ENCODE measurements at regions not wholly inside any gene's neighbourhood (a gene's known extent, or its start where the extent isn't known, plus 50 kb on each side); places are given as distances from the start of the nearest gene placed in this dataset.

DNA sequence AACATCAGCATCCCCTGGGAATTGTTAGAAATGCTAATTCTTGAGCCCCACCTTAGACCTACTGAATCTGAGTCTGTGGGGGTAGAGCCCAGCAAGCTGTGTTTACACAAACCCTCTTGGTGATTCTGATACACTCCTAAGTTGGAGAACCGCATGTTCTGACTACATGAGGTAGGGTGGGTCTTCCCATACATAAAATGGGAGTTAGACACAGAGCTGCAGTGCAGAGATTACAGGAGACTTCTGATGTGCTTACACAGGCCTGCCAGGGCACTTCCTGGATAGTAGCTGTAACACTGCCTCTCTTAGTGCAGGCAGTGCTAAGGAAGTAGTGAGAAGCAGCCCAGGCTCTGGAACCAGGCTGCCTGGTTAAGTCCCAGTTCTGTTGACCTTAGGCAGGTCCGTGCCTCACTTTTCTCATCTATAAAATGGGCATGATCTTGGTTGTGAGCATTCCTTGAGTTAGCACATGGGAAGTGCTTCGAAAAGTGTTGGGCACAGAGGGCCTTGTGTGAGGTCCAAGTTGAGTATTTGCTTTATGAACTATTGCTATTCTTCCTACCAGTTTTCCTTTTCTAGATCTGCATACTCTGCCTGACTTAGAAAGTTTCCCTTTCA, 67.3 kb downstream of the GLI2 start:
- no peak for DNase-seq (ENCODE audit: low read depth)
- TF ChIP-seq, protein P1, sequence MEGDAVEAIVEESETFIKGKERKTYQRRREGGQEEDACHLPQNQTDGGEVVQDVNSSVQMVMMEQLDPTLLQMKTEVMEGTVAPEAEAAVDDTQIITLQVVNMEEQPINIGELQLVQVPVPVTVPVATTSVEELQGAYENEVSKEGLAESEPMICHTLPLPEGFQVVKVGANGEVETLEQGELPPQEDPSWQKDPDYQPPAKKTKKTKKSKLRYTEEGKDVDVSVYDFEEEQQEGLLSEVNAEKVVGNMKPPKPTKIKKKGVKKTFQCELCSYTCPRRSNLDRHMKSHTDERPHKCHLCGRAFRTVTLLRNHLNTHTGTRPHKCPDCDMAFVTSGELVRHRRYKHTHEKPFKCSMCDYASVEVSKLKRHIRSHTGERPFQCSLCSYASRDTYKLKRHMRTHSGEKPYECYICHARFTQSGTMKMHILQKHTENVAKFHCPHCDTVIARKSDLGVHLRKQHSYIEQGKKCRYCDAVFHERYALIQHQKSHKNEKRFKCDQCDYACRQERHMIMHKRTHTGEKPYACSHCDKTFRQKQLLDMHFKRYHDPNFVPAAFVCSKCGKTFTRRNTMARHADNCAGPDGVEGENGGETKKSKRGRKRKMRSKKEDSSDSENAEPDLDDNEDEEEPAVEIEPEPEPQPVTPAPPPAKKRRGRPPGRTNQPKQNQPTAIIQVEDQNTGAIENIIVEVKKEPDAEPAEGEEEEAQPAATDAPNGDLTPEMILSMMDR (conservative IDR thresholded peaks at IDR 0.05; ENCODE audit: low read depth, low read length): no peak
- no peak overlapping the region for H3K4me3 ChIP-seq (ENCODE audit: low read depth, low read length)

DNA sequence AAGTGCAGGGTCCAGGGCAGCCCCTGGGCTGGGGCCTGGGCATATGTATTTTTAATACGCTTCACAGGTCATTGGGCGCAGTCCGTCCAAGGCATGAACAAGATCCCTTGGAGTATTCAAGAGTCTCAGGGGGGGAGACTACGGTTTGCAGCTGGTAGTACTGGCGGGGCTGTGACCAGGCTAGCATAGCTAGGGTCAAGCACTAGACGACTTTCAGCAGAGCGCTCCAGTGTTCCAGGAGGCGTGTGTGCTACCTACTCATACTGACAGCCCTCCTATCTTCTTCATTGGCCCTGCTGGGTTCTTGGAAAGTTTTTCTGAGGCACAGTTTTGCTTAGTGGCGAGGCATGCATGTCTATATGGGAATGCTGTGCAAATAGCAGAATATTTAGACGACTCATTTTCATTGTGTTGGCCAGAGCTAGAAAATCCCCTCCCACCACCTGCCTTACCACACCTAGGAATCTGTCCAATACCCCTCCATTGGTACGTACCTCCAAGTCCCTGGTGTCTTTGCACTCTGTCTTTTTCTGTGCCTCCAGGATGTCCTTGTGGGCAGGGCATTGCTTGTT, 68.2 kb downstream of the GLI2 start:
- TF ChIP-seq, protein P1 (conservative IDR thresholded peaks at IDR 0.05; ENCODE audit: low read depth, low read length): no peak
- DNase-seq (ENCODE audit: low read depth): no peak
- no peak overlapping the region for H3K4me3 ChIP-seq (ENCODE audit: low read depth, low read length)

DNA sequence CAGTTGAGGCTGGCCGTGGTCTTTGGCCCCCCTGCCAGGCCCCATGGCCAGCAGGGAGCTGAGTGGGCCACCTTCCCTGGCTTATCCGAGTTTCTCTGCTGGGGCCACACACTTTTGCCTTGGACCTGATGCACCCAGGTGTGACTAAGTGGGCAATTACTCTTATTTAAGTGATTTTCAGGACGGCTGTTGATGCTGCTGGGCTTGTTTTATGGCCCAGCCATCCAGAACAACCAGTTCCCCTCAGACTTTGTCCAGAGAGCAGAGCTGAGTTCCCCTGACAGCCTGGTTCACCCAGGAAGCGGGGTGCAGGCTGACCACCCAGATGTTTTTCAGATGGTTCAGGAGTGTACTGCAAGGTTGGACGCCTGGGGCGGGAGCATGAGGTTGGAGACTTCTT, 68.8 kb downstream of the GLI2 start:
- no peak overlapping the region for H3K4me3 ChIP-seq (ENCODE audit: low read depth, low read length)
- TF ChIP-seq, protein P1 (conservative IDR thresholded peaks at IDR 0.05; ENCODE audit: low read depth, low read length): no peak
- DNase-seq (ENCODE audit: low read depth): no peak

DNA sequence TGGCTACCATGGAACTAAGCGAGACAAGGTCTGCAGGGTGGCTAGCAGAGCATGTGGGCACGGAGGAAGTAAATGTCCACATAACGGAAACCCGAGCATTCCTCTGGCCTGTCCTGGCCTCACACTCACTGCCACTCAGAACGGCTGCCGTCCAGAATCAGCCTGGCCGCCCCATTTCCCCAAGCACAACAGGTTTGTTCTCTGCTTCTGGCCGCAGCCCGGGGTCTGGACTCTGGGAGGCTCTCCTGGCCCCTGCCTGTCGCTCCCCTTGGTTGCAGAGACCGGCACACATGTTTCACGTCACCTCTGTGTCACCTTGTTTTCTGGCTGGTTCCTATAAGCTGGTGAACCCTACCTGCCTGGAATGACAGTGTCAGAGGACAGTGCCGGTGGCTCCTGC, 69.3 kb downstream of the GLI2 start:
- TF ChIP-seq, protein P1 (conservative IDR thresholded peaks at IDR 0.05; ENCODE audit: low read depth, low read length): no peak
- no peak overlapping the region for H3K4me3 ChIP-seq (ENCODE audit: low read depth, low read length)
- DNase-seq (ENCODE audit: low read depth): no peak

DNA sequence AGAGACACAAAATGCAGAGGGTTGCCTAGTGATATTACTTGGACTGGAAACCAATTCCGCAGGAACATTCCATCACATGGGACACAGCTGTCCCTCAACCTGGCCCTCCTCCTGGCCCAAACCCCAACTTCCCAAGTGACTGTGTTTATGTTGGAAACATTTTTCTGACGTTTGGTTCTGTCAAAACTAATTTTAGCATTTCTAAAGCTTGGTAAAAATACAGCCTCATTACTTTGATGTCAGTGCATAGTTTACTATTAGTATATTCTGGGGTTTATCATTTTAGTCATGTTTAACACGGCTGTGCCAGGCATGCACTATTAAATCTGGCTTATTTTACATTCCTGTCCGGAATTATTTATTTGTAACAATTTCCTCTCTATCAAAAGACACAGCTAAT, 69.9 kb downstream of the GLI2 start:
- no peak overlapping the region for H3K4me3 ChIP-seq (ENCODE audit: low read depth, low read length)
- DNase-seq (ENCODE audit: low read depth): no peak
- TF ChIP-seq, protein P1 (conservative IDR thresholded peaks at IDR 0.05; ENCODE audit: low read depth, low read length): no peak

DNA sequence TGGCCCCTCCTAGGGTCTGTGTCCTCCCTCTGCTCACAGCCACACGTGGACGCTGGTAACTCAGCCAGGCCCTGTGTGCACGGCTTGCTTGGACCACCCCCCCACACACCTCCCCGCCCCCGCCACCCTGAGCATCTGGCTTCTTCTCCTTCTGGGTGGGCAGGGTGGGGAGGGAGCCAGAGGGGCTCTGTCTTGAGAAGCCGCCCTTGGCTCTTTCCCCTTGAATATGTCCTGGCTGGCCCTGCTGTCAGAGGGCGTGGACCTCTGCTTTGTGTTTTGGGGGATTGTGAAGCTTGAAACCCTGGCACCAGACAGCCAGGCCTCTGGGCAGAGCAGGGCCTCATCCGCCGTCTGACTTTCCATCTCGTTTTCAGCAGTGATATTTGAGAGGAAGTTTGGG, 72.1 kb downstream of the GLI2 start:
- TF ChIP-seq, protein P1 (conservative IDR thresholded peaks at IDR 0.05; ENCODE audit: low read depth, low read length): no peak
- no peak for DNase-seq (ENCODE audit: low read depth)
- H3K4me3 ChIP-seq (ENCODE audit: low read depth, low read length): no peak overlapping the region

DNA sequence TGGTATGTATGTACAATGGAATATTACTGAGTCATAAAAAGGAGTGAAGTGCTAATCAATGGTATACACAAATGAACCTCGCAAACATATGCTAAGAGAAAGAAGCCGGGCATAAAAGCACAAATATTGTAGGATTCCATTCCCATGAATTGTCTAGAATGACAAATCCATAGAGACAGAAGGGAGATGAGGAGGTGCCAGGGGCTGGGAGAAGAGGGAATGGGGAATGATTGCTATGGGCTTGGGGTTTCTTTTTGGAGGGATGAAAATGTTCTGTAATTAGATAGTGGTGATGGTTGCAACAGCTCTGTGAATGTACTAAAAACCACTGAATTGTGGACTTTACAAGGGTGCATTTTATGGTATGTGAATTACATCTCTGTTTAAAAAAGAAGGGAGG, 73.5 kb downstream of the GLI2 start:
- TF ChIP-seq, protein P1 (conservative IDR thresholded peaks at IDR 0.05; ENCODE audit: low read depth, low read length): no peak
- no peak overlapping the region for H3K4me3 ChIP-seq (ENCODE audit: low read depth, low read length)
- DNase-seq (ENCODE audit: low read depth): no peak

All from epithelial cell of proximal tubule (primary cell).